ENCODE measurements at regions not wholly inside any gene's neighbourhood (a gene's known extent, or its start where the extent isn't known, plus 50 kb on each side); places are given as distances from the start of the nearest gene placed in this dataset.

DNA sequence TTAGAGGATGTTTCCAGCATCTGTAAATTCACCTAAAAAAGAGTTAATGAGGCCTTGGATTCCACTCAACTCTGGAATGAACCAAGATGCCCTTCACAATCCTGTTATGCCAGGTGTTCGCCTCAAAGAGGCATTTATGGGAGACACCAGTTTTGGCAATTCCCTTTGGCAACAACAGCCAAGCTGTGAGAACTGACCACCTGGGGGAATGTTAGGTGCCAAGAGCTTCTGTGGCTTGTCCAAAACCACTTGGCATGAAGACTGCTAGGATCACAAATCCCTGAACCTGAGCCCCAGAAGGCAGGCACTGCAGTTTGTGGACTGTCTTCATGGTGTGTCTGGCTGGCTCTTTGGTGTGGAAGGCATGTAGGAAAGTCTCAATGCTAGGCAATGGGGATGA, 164.4 kb upstream of the BDNF start:
- Histone ChIP-seq H2AFZ (ENCODE audit: low read length) (no peak overlapping the region), H2BK20ac (ENCODE audit: low read length) (no peak overlapping the region), H3K4me1 (replicated peaks in 1 of 4; ENCODE audit: control insufficient read depth in 3 of 4, insufficient read depth in 4 of 4, low read length in 3 of 4) (no peaks in the 10 kb centered on the region), H3K4me2 (ENCODE audit: insufficient read depth in 1 of 2, low read depth in 2 of 2, low read length in 2 of 2) (no peak overlapping the region), H3K79me1 (ENCODE audit: low read depth, low read length) (no peaks in the 10 kb centered on the region), H3K9ac (replicated peaks in 1 of 4; ENCODE audit: extremely low read depth in 1 of 4, low read depth in 3 of 4, low read length in 3 of 4) (no peak overlapping the region), H3K4me3 (ENCODE audit: extremely low read depth in 1 of 4, insufficient read depth in 2 of 4, low read depth in 3 of 4, low read length in 4 of 4) (no peak overlapping the region), H4K20me1 (replicated peaks in 1 of 2; ENCODE audit: control insufficient read depth in 1 of 2, insufficient read depth in 2 of 2, low read length in 2 of 2) (no peaks in the 10 kb centered on the region), H3K56ac (replicated peaks; ENCODE audit: insufficient read length, low read depth, low read length) (no peak overlapping the region), H3K18ac (ENCODE audit: extremely low read depth, low read length) (no peak overlapping the region), H2AK5ac (ENCODE audit: low read depth, low read length) (no peak overlapping the region), H3K9me3 (ENCODE audit: insufficient read depth in 2 of 2, low read depth in 1 of 2, low read length in 1 of 2) (no peaks in the 10 kb centered on the region), H4K5ac (ENCODE audit: insufficient read length, low read depth, low read length) (no peak overlapping the region), H4K8ac (ENCODE audit: extremely low read depth, insufficient read depth, low read length) (no peak overlapping the region; the same call in 1 of the 2 replicates), H3K36me3 (ENCODE audit: control insufficient read depth in 2 of 4, insufficient read depth in 4 of 4, low read length in 3 of 4) (no peaks in the 10 kb centered on the region), H3K14ac (ENCODE audit: insufficient read length) (no peak overlapping the region), H2BK12ac (ENCODE audit: low read depth, low read length) (no peak overlapping the region), H3K79me2 (ENCODE audit: control insufficient read depth in 1 of 2, insufficient read depth in 2 of 2, low read length in 2 of 2) (no peaks in the 10 kb centered on the region), H3K4ac (replicated peaks; ENCODE audit: insufficient read length, low read depth, low read length) (no peak overlapping the region), H2BK15ac (ENCODE audit: low read length) (no peak overlapping the region), H4K91ac (replicated peaks; ENCODE audit: insufficient read length, low read length) (no peak overlapping the region), H2BK120ac (replicated peaks; ENCODE audit: low read depth, low read length) (no peak overlapping the region), H3K27me3 (replicated peaks in 1 of 4; ENCODE audit: control insufficient read depth in 3 of 4, extremely low read depth in 1 of 4, insufficient read depth in 3 of 4, low read length in 3 of 4) (no peaks in the 10 kb centered on the region), H3K23ac (ENCODE audit: insufficient read length) (no peak overlapping the region), H3K27ac (ENCODE audit: low read depth, low read length) (no peak overlapping the region), H2BK5ac (ENCODE audit: low read depth, low read length) (no peak overlapping the region; the same call in 1 of the 2 replicates), H3K23me2 (ENCODE audit: low read depth, low read length) (no peaks in the 10 kb centered on the region)
- ChIA-PET POLR2A (ENCODE audit: partially characterized antibody) (interaction anchor here (1.9 kb wide), 1 partner anchor 10 kb away, joined by 4 read pairs; no protein-coding TSS in a partner anchor), CTCF (ENCODE audit: partially characterized antibody) (interaction anchor here (0.7 to 2.2 kb wide), 5 partner anchors 14 to 164 kb away, joined by 3 to 5 read pairs (median 3); partner anchors contain the start of gene BDNF)
- no peak for TF ChIP-seq SIN3A (conservative IDR thresholded peaks at IDR 0.05 in 1 of 2, IDR thresholded peaks at IDR 0.05 in 1 of 2; ENCODE audit: low read depth in 1 of 2, low read length in 2 of 2)
- TF ChIP-seq SRF (IDR thresholded peaks at IDR 0.05; ENCODE audit: low read depth, low read length), result no peak
- no peak for TF ChIP-seq CREB1 (IDR thresholded peaks at IDR 0.05)
- TF ChIP-seq KDM4A (IDR thresholded peaks at IDR 0.05; ENCODE audit: low read depth, low read length, severe bottlenecking), result no peak
- TF ChIP-seq, protein P1, sequence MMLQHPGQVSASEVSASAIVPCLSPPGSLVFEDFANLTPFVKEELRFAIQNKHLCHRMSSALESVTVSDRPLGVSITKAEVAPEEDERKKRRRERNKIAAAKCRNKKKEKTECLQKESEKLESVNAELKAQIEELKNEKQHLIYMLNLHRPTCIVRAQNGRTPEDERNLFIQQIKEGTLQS (IDR thresholded peaks at IDR 0.05; ENCODE audit: insufficient read depth, low read depth, low read length), result no peak
- TF ChIP-seq CBX8 (IDR thresholded peaks at IDR 0.05; ENCODE audit: borderline replicate concordance, low read depth, low read length), result no peak
- TF ChIP-seq PHF8 (conservative IDR thresholded peaks at IDR 0.05; ENCODE audit: low read depth, low read length), result no peak
- no peak for TF ChIP-seq BRCA1 (IDR thresholded peaks at IDR 0.05; ENCODE audit: low read depth, low read length)
- TF ChIP-seq POLR2A (IDR thresholded peaks at IDR 0.05; ENCODE audit: control extremely low read depth in 1 of 2, low read depth in 2 of 2, low read length in 2 of 2), result no peak
- no peak for TF ChIP-seq CTBP2 (IDR thresholded peaks at IDR 0.05; ENCODE audit: borderline replicate concordance, insufficient read depth, insufficient read length, low read length)
- TF ChIP-seq NRF1 (IDR thresholded peaks at IDR 0.05; ENCODE audit: low read depth, low read length), result no peak
- FAIRE-seq, result no peak
- no peak for DNase-seq (ENCODE audit: low read depth in 1 of 2, low spot score in 2 of 2)
- WGBS, 2 experiments (ENCODE audit: extremely low coverage in 1 of 2, insufficient coverage in 1 of 2, insufficient read length in 1 of 2, insufficient replicate concordance in 2 of 2, low coverage in 1 of 2, low lambda C conversion rate in 2 of 2, missing lambda C conversion rate in 1 of 2), result 94% methylated on average over 1 of the region's 1 CpG; no CpG with 5 or more reads in 1 of the 2 experiments
